HL-60 (cell line): ENCODE measurements at regions not wholly inside any gene's neighbourhood (a gene's known extent, or its start where the extent isn't known, plus 50 kb on each side); places are given as distances from the start of the nearest gene placed in this dataset.

Experiments used
- DNase-seq, 2 experiments: peaks; one replicate each; pipeline ENCODE4 v3.0.0-alpha.2; 2010 to 2020; ENCODE audit warnings: low read depth in 1 of 2, low spot score in 1 of 2
- H3K27ac ChIP-seq: fragments of 250-450 bp; sonication (Bioruptor Pico); replicated peaks from 2 replicates; pipeline ENCODE4 v1.5.1; 2020; ENCODE audit warnings: mild to moderate bottlenecking, moderate library complexity
- H3K27me3 ChIP-seq: fragments of 250-450 bp; sonication (Bioruptor Pico); 2 replicates; pipeline ENCODE4 v1.5.1; 2021; ENCODE audit warnings: mild to moderate bottlenecking, moderate library complexity; ENCODE audit not compliant: insufficient read depth, poor library complexity, severe bottlenecking
- H3K4me3 ChIP-seq: replicated peaks from 2 replicates; pipeline ENCODE4 v1.5.1; 2011; ENCODE audit warnings: mild to moderate bottlenecking, control low read depth, low read length; ENCODE audit not compliant: insufficient read depth
- GABPA ChIP-seq: IDR thresholded peaks from 2 replicates; pipeline ENCODE4 v1.6.1; 2012; ENCODE audit warnings: low read depth
- POLR2AphosphoS5 ChIP-seq: IDR thresholded peaks from 2 replicates; pipeline ENCODE4 v1.6.1; 2012; ENCODE audit warnings: low read depth
- SPI1 ChIP-seq: IDR thresholded peaks from 2 replicates; pipeline ENCODE4 v1.6.1; 2012; ENCODE audit warnings: low read depth, mild to moderate bottlenecking, borderline replicate concordance
- TF ChIP-seq, protein P1 (sequence below): IDR thresholded peaks from one replicate; pipeline ENCODE4 v1.5.1; 2011; ENCODE audit warnings: low read length, control low read depth, inconsistent platforms; ENCODE audit not compliant: insufficient read depth
- TF ChIP-seq, protein P2 (sequence below): IDR thresholded peaks from 2 replicates; pipeline ENCODE4 v1.6.1; 2012; ENCODE audit warnings: low read depth; ENCODE audit not compliant: insufficient replicate concordance

DNA sequence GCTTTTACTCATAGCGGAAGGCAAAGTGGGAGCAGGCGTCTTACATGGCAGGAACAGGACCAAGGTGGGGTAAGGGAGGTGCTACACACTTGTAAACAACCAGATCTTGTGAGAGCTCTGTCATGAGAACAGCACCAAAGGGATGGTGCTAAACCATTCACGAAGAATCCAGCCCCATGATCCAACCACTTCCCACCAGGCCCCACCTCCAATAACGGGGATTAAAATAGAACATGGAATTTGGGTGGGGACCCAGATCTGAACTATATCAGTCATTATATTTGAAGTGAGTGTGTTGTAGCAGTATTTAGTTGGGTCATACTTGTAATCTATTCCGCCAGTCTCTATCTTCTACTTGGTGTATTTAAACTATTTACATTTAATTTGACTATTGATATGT is 190.9 kb downstream of the RPLP1 start:
- Histone ChIP-seq H3K4me3 (no peak overlapping the region), H3K27ac (no peak overlapping the region), H3K27me3 (no peaks in the 10 kb centered on the region)
- TF ChIP-seq SPI1 = no peak
- TF ChIP-seq, protein P1, sequence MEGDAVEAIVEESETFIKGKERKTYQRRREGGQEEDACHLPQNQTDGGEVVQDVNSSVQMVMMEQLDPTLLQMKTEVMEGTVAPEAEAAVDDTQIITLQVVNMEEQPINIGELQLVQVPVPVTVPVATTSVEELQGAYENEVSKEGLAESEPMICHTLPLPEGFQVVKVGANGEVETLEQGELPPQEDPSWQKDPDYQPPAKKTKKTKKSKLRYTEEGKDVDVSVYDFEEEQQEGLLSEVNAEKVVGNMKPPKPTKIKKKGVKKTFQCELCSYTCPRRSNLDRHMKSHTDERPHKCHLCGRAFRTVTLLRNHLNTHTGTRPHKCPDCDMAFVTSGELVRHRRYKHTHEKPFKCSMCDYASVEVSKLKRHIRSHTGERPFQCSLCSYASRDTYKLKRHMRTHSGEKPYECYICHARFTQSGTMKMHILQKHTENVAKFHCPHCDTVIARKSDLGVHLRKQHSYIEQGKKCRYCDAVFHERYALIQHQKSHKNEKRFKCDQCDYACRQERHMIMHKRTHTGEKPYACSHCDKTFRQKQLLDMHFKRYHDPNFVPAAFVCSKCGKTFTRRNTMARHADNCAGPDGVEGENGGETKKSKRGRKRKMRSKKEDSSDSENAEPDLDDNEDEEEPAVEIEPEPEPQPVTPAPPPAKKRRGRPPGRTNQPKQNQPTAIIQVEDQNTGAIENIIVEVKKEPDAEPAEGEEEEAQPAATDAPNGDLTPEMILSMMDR = no peak
- TF ChIP-seq, protein P2, sequence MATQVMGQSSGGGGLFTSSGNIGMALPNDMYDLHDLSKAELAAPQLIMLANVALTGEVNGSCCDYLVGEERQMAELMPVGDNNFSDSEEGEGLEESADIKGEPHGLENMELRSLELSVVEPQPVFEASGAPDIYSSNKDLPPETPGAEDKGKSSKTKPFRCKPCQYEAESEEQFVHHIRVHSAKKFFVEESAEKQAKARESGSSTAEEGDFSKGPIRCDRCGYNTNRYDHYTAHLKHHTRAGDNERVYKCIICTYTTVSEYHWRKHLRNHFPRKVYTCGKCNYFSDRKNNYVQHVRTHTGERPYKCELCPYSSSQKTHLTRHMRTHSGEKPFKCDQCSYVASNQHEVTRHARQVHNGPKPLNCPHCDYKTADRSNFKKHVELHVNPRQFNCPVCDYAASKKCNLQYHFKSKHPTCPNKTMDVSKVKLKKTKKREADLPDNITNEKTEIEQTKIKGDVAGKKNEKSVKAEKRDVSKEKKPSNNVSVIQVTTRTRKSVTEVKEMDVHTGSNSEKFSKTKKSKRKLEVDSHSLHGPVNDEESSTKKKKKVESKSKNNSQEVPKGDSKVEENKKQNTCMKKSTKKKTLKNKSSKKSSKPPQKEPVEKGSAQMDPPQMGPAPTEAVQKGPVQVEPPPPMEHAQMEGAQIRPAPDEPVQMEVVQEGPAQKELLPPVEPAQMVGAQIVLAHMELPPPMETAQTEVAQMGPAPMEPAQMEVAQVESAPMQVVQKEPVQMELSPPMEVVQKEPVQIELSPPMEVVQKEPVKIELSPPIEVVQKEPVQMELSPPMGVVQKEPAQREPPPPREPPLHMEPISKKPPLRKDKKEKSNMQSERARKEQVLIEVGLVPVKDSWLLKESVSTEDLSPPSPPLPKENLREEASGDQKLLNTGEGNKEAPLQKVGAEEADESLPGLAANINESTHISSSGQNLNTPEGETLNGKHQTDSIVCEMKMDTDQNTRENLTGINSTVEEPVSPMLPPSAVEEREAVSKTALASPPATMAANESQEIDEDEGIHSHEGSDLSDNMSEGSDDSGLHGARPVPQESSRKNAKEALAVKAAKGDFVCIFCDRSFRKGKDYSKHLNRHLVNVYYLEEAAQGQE = no peak
- DNase-seq = no peak

DNA sequence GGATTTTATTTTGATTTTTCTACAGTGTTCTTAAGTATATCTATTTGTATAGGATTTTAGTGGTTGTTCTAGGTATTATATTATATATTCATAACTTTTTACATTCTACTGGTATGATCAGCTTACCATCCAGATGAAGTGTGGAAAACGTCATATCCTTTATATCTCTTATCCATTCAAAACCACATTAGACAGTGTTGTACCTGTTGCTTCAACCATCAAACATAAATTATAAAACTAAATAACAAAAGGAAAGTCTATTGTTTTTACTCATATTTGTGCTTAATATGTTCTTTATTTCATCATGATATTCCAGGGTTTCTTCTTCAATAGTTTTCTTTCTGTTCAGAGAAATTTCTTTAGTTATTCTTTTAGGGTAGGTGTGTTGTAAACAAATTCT is 191.4 kb downstream of the RPLP1 start:
- DNase-seq = no peak
- no peak overlapping the region for H3K27ac ChIP-seq
- H3K4me3 ChIP-seq = no peak overlapping the region
- TF ChIP-seq SPI1 (no peak), GABPA (no peak), POLR2AphosphoS5 (no peak)
- TF ChIP-seq, protein P2 = no peak
- TF ChIP-seq, protein P1 = no peak
- H3K27me3 ChIP-seq = no peaks in the 10 kb centered on the region

DNA sequence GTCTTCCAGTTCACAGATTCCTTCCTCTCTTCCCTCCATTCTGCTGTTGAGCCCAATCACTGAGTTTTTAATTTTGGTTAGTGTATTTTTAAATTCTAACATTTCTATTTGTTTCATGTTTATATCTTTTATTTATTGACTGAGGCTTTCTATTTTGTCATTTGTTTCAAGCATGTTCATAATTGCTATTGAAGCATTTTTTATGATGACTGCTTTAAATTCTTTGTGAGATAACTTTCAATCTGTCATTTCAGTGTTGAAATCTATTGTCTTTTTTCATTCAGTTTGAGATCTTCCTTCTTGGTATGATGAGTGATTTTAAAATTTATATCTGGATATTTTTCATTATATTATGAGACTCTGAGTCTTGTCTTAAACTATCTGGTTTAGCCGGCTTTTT is 192.3 kb downstream of the RPLP1 start:
- DNase-seq = no peak
- Histone ChIP-seq H3K4me3 (no peak overlapping the region), H3K27me3 (no peaks in the 10 kb centered on the region), H3K27ac (no peak overlapping the region)
- TF ChIP-seq, protein P2 = no peak
- TF ChIP-seq, protein P1 = no peak
- no peak for TF ChIP-seq SPI1
- TF ChIP-seq POLR2AphosphoS5 = no peak
- TF ChIP-seq GABPA = no peak
